ENCODE measurements at regions not wholly inside any gene's neighbourhood (a gene's known extent, or its start where the extent isn't known, plus 50 kb on each side); places are given as distances from the start of the nearest gene placed in this dataset.
"Not testable (repeated sequence)": the region's sequence is repeated elsewhere in the genome, so short reads cannot be mapped to it uniquely, and the experiment has no call there.

GRCh38 chr6:106721189-106721588, 91.8 kb downstream of the QRSL1 start:
- ATAC-seq (replicated peaks in 6 of 8), result peak in 5 of 8 experiments; percentile 35 to 90 (median 64)
- H3K27ac ChIP-seq; H3K4me3 ChIP-seq; H3K4me1 ChIP-seq (replicated peaks in 1 of 2); in situ Hi-C loops (cut with MboI; ENCODE audit: low pct_unique_long_range_greater_than_20kb in 2 of 9, low sequenced_read_pairs in 9 of 9, unreplicated experiment in 9 of 9): not testable (repeated sequence)
- no CpG with 5 or more reads among the region's 4 CpGs for WGBS, 10 experiments
